ENCODE measurements at regions not wholly inside any gene's neighbourhood (a gene's known extent, or its start where the extent isn't known, plus 50 kb on each side); places are given as distances from the start of the nearest gene placed in this dataset.
"Not testable (repeated sequence)": the region's sequence is repeated elsewhere in the genome, so short reads cannot be mapped to it uniquely, and the experiment has no call there.

DNA sequence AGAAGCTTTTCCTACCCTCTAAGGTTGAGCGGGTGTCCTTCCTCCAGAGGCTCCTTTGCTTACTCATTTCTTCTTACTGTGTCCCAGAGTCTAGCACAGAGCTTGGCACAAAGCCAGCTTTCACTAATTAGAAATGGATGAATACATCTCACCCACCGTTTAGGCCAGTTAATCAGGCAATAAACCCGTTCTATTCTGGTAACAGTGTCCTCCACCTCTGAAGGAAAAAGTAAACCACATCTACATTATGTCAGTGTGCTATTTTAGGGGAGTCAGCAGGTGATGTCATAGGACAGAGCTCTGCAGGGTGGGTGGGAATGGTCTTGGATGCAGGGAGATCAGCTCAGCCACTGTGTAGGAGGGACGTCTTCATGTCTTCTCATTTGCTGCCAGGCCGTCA is 109.2 kb downstream of the OSTF1 start:
- DNase-seq, result no peak

GRCh38 chr9:75198436-75198835 is 110.1 kb downstream of the OSTF1 start:
- no peak for DNase-seq

DNA sequence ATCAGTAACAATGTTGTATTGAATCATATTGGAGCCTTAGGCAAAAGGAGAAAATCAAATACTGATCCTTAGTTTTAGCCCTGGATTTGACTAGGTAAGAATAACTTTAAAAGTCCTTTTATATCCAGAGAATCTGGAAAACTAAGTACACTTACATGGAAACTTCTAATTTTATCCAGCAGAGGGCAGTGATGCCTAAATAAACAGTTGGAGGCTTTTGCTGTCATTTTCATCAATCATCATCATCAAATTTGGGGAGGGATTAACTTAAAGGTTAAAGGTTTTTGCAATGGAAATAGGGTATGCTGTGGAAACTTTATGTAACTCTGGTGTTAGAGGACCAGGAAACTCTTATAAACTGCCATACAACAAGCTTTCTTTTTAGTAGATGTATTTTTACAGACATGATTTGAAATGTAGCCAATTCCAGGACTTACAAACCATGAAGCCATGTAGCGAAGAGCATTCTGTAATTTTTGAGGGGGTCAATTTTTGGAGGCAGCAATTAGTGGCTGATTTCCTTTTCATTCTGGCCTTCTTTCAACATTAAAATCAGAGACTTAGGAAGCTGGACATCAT is 112.7 kb downstream of the OSTF1 start:
- DNase-seq, result no peak

DNA sequence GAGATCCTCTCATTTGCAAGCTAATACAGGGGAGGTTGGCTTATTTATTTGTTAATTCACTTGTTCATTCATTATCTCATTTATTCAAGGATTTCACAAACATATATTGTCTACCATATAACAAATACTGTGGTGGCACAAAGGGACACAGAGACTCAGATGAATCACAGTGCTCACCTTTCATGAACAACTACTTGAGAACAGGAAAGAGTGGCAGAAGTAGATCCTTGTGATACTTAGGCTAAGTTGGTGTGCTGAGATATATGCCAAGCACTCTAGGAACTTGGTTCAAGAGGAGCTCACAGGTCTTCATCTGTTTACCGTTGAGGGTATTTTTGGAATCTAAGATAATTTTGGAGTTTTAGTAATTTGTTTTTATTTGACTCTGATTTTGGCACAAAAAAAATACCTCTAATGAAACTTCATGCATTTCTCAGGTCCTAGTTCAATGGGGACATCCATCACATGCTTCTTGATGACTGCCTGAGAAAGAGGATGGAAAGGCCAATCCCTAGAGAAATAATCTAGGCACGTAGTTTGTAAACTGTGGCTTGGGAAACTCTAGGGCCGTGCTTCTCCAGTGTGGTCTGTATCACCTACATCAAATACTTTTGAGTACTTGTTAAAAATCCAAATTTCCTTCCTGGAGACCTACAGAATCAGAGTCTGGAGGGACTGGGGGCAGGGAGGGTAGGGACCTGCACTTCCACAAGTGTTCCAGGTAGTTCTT is 113.3 kb downstream of the OSTF1 start:
- DNase-seq, result no peak

- DNase-seq, result not testable (repeated sequence)
Measured at GRCh38 chr9:75207997-75208396, 119.7 kb downstream of the OSTF1 start.

DNA sequence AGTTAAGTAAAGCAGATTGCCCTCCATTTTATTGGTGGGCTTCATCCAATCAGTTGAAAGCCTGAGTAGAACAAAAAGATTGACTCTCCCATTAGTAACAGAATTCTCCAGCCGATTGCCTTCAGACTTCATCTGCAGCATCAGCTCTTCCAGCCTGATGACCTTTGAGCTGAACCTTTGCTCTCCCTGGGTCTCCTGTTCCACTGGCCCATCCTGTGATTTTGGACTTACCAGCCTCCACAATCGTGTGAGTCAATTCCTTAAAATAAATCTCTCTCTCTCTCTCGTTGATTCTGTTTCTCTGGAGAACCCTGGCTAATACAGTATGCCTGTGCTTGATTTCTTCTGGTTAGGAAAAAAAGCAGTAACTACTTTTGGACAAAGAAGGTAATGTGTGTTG is 121.9 kb downstream of the OSTF1 start:
- no peak for DNase-seq

DNA sequence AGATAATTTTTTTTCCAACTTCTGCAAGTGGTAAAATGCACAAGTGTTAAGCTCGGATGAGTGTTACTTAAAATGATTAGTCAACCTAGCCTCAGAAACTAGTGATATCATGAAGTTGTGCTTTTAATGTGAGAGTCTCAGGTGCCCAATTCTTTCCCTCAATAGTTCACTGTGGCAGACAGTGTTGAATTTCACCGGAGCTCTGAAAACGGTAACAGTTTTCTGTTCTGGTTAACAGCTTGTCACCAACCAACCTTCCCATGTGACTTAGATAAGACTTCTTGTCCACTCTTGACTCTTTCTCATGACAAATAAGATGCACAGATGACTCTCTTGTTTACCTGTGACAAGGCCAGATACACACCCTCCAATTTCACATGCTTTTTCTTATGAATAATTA is 125.5 kb downstream of the OSTF1 start:
- DNase-seq, result no peak

DNA sequence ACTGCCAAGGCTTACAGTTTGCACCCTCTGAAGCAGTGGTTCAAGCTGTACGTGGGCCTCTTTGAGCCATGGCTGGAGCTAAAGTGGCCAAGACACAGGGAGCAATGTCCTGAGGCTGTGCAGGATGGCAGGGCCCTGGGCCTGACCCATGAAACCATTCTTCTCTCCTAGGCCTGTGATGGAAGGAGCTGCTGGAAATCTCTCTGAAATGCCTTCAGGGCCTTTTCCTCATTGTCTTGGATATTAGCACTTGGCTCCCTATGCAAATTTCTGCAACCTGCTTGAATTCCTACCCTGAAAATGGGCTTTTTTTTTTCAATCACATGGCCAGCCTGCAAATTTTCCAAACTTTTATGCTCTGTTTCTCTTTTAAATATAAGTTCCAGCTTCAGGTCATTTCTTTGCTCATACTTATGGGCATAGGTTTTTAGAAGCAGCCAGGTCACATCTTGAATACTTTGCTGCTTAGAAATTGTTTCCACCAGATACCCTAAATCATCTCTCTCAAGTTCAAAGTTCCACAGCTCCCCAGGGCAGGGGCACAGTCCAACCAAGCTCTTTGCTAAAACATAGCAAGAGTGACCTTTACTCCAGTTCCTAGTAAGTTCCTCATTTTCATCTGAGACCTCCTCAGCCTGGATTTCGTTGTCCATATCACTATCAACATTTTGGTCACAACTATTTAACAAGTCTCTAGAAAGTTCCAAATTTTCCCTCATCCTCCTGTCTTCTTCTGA is 138.3 kb downstream of the OSTF1 start:
- no peak for DNase-seq

DNA sequence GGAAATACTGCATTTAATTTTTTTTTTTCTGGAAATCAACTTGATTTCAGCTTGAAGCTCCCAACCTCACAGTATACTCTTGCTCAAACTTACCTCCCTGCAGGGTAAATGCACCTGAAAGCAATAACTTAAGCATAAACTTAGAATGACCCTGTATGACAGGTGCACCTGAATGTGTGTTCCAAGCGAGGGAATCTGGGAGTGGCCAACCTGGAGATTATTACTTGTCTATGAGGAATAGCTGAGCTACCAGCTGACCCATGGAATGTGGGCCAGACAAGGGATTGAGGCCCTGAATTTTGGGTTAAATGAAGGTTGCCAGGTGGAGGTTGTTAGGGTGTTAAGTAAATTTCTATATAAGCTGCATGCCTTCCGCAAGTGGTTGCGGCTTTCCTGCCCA is 140.6 kb downstream of the OSTF1 start:
- no peak for DNase-seq

DNA sequence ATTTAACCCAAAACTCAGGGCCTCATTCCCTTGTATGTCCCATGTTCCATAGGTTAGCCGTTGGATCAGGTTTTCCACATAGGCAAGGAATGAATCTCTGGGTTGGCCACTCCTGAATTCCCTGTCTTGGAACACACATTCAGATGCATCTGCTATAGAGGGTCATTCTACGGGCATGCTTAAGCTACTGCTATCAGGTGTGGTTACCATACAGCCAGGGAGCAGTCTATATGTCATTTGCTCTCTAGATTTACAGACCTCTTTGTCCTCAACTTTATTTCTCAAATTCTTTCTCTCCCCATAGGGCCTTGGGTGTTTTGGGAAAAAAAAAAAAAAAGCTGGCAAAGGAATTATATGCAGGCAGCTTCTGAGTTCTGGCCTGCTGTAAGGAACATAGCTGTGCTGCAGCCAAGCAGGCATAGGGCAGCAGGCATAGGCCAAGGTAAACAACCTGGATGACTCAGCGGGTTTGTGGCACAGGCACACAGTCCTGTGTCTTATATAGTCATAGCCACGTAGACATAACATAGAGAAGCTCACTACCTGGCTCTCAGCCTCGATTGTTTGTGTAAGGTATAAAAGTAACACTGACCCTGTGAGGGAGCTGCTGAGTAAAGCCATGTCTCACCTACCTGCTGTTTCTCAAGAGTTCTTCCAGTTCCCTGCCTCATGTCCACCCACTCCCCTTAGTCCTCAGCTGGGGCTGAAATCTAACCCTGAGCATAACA is 141.5 kb downstream of the OSTF1 start:
- DNase-seq, result no peak

DNA sequence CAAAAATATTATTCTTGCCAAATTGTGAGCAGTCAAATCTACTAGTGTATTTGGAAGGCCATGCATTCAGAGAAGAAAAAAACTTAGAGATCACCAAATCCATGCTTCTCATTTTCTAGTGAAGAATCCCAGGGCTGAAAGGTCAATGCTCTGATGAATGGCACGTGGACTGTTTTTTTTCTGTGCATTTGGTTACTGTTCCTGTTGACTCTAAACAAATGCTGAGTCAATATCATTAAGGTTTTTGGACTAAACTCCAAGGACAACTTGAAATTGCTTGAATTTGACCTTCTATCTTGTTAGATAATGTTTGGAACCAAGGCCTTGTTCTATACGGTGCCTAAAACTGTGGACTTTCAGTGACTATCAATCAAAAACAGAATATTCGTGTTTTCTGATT is 142.2 kb downstream of the OSTF1 start:
- no peak for DNase-seq

GRCh38 chr9:75231167-75231566 is 142.9 kb downstream of the OSTF1 start:
- no peak for DNase-seq

- DNase-seq, result no peak
Measured at GRCh38 chr9:75233011-75233410, 144.7 kb downstream of the OSTF1 start.

DNA sequence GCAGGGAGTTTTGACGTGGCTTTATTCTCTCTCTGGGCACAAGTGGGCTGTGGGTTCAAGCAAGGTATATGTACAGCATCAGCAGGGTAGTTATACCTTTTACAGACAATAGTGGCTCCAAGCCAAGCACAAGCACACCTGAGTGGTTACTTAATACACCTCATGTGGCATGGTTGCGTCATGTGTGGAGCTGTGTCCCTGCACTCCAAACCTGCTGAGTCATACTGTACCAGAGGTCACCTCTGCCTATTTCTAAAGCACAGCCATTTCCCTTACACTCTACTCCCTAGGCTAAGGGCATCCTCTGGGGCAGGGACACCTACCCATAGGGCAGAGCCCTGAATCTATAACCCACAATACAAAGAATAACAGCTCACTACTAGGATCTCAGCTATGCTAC is 147.3 kb downstream of the OSTF1 start:
- DNase-seq, result no peak

DNA sequence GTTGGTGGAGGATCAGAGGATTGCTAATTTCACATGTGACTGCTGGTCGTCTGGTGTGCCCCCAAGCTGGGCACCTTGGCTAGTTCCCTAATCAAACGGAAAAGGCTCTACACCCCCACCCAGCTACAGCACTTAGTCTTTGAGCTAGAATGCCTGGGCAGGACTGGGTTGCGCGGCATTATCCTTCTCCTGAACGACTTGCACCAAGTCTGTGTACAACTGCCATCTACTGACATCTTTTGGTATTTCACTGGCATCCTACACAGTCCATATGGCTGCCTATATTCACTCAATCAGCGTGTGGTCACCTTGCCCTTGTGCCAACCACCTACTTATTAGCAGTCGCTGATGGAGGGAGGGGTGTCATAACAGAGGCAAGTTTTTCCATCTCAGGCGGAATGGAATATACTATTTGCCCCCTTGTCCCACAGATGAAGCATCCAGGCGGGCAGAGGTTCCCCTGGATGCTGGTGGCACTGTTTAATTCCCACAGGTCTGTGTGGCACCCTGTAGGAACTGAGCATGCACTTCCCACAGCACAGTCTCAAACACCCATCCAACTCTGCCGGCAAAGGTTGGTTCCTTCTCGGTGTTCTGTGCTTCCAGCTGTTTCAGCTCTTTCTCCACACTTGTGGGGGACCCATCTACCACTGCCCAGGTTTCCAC is 150.1 kb downstream of the OSTF1 start:
- peak; percentile 9 for DNase-seq

- no peak for DNase-seq
Measured at GRCh38 chr9:75239176-75239575, 150.9 kb downstream of the OSTF1 start.

GRCh38 chr9:75242426-75242825 is 154.1 kb downstream of the OSTF1 start:
- DNase-seq, result no peak

DNA sequence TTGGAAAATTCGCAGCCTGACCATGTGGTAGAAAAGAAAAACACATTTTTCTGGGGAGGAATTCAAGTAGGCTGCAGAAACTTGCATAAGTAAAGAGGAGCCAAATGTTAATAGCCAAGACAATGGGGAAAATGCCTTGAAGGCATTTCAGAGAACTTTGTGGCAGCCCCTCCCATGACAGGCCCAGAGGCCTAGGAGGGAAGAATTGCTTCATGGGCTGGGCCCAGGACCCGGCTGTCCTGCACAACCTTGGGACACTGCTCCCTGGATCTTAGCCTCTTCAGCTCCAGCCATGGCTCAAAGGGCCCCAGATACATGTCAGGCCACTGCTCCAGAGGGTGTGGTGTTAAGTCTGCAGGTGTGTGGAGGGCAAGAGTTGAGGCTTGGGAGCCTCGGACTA is 158.6 kb downstream of the OSTF1 start:
- no peak for DNase-seq

GRCh38 chr9:75265525-75265972 is 177.2 kb downstream of the OSTF1 start:
- peak; percentile 42 for DNase-seq

DNA sequence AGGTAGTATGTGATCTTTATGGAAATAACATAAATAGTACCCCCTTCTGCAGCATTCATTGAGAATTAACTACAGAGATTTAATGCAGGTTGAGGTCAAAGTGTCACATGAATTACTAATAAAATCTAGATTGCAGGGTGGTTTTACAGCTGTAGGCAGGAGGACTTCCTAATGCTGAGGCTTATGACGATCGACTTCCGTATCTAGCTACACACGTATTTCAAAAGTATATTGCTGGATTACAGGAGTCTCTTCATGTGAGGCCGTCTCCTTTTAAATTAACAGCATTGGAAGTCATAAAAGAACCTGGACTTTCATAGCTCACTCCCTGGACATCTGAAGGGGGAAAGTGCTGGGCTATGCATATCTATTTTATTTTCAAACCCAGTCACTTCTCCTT is 180.9 kb downstream of the OSTF1 start:
- DNase-seq, result no peak

GRCh38 chr9:75273055-75273454 is 184.7 kb downstream of the OSTF1 start:
- DNase-seq, result not testable (repeated sequence)

- no peak for DNase-seq
Measured at GRCh38 chr9:75274781-75275180, 186.5 kb downstream of the OSTF1 start.

DNA sequence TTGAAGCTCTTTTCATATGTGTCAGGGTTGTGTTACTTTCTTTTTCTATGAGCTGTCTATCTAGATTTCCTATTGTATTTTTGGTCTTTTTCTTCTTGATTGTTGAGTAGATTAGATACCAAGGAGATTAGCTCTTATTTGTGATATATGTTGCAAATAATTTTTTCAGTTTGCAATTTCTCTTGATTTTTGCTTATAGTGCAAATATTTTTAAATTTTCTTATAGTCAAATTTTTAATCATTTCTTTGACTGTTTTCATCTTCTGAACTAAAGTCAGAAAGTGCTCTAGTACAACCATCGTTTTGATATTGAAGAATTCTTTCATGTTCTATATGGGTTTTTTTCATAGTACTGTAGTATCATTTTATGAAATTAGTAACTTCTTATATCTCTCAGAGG is 193.7 kb downstream of the OSTF1 start:
- no peak for DNase-seq
